Renal cortex interstitium (tissue), 11 donors: ENCODE measurements at regions not wholly inside any gene's neighbourhood (a gene's known extent, or its start where the extent isn't known, plus 50 kb on each side); places are given as distances from the start of the nearest gene placed in this dataset.
"Not testable (repeated sequence)": the region's sequence is repeated elsewhere in the genome, so short reads cannot be mapped to it uniquely, and the experiment has no call there.

Experiments used
- DNase-seq, 11 donors: peaks; one replicate each; pipeline ENCODE4 v3.0.0-alpha.2; 2013; ENCODE audit warnings: low read depth in 9 of 11, low spot score in 4 of 11; ENCODE audit errors: extremely low read depth in 1 of 11

DNA sequence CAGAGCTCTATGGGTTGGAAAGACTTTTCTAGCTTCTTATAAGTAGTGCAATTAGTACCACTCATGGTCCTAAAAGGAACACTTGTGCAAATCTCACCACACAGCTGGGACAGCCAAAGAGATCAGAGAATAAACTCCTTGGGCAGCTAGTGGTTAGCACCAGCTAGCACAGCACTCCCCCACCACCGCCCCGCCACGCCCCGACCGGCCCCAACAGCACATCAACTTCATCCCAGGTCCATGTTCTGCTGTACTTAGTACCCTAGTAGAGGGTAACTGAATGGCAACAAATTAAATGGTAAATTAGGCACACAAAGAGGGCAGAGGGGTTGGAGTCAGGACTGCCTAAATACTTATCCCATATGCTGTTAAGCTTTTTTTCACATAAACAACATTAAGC lies 118.3 kb upstream of the NPAP1 start:
- not testable (repeated sequence) for DNase-seq

DNA sequence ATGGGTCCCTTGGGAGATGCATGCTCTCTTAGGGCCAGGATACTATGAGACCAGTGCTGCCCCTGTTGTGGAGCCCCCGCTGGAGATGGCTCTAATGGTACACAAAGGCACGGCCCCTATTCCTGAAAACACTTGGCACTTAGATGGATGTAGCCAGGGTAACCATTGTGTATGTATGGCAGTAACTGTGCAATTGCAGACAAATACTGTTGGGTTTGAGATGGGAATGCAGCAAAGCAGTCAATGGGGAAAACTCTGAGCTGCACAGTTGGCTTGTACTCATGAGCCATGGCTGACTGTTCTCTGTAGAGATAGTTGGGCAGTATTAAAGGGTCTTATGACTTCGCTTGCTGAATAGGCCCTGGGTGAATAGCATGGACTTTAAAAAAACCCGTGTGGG lies 67.9 kb upstream of the NPAP1 start:
- DNase-seq, result no peak

DNA sequence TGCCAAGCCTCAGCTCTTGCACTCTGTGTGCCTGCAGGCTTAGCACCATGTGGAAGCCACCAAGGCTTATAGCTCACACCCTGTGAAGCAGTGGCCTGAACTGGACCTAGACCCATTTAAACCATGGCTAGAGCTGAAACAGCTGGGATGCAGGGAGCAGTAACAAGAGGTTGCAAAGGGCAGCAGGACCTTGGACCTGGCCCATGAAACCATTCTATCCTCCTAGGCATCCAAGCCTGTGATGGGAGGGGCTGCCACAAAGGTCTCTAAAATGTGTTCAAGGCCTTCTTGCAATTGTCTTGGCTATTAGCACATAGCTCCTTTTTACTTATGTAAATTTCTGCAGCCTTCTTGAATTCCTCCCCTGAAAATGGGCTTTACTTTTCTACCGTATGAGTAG lies 57.9 kb upstream of the NPAP1 start:
- DNase-seq, result no peak

DNA sequence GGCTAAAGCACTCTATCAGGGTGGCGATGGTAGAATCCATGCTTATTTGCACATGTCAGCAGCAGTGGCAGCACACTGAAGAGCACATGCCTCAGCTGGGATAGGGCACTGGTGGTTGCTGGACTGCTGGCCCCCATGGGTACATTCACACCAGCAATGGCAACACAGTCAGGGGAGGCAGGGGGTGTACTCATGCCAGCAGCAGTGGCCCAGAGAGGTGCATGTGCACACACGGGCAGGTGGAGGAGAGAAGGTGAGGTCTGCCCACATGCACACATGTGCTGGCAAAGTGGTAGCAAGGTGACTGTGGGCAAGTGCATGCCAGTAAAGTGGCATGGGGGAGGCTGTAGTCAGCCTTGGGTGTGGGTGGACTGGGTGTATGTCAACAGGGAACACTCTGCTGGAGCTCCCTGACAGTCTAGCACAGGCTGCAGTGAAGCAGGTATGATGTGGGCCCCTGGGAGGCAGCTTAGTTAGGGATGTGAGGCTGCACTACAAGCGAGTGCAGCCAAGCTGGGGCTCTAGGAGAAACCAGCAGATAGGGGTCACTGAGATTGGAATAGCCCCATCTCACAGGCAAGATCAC lies 53.9 kb upstream of the NPAP1 start:
- DNase-seq, result no peak
